ENCODE measurements at regions not wholly inside any gene's neighbourhood (a gene's known extent, or its start where the extent isn't known, plus 50 kb on each side); places are given as distances from the start of the nearest gene placed in this dataset.

- TF ChIP-seq CTCF (IDR thresholded peaks at IDR 0.05) = no peak
- Mint-ChIP-seq H3K4me1 (peaks cover 6% of the 10 kb centered on the region), H3K4me3 (no peak overlapping the region), H3K27ac (no peak overlapping the region), H3K9me3 (peaks cover 14% of the 10 kb centered on the region), H3K36me3 (ENCODE audit: low read depth) (no peaks in the 10 kb centered on the region), H3K27me3 (ENCODE audit: low read depth, poor library complexity) (no peaks in the 10 kb centered on the region)
- no peak for DNase-seq
Observed at GRCh38 chr14:44700694-44701093, 193.6 kb upstream of the FSCB start.

GRCh38 chr14:44700184-44700583 lies 193.1 kb upstream of the FSCB start:
- Mint-ChIP-seq H3K4me3 (no peak overlapping the region), H3K4me1 (peaks cover 6% of the 10 kb centered on the region), H3K27ac (no peak overlapping the region), H3K36me3 (ENCODE audit: low read depth) (no peaks in the 10 kb centered on the region), H3K27me3 (ENCODE audit: low read depth, poor library complexity) (no peaks in the 10 kb centered on the region), H3K9me3 (peaks cover 14% of the 10 kb centered on the region)
- DNase-seq = no peak
- no peak for TF ChIP-seq CTCF (IDR thresholded peaks at IDR 0.05)

GRCh38 chr14:44699391-44699790 lies 192.3 kb upstream of the FSCB start:
- TF ChIP-seq CTCF (IDR thresholded peaks at IDR 0.05) = no peak
- no peak for DNase-seq
- peaks cover 6% of the 10 kb centered on the region for H3K4me1 Mint-ChIP-seq
- H3K36me3 Mint-ChIP-seq (ENCODE audit: low read depth) = no peaks in the 10 kb centered on the region
- no peak overlapping the region for H3K27ac Mint-ChIP-seq
- no peaks in the 10 kb centered on the region for H3K27me3 Mint-ChIP-seq (ENCODE audit: low read depth, poor library complexity)
- H3K9me3 Mint-ChIP-seq = peaks cover 14% of the 10 kb centered on the region
- H3K4me3 Mint-ChIP-seq = no peak overlapping the region

GRCh38 chr14:44669496-44669895 lies 162.4 kb upstream of the FSCB start:
- Mint-ChIP-seq H3K4me3 (no peak overlapping the region), H3K4me1 (no peaks in the 10 kb centered on the region), H3K36me3 (ENCODE audit: low read depth) (no peaks in the 10 kb centered on the region), H3K27me3 (ENCODE audit: low read depth, poor library complexity) (peaks cover 7% of the 10 kb centered on the region), H3K9me3 (peaks cover 12% of the 10 kb centered on the region), H3K27ac (no peak overlapping the region)
- TF ChIP-seq CTCF (IDR thresholded peaks at IDR 0.05) = no peak
- DNase-seq = no peak

GRCh38 chr14:44663136-44663535 lies 156.1 kb upstream of the FSCB start:
- Mint-ChIP-seq H3K4me3 (no peak overlapping the region), H3K27me3 (ENCODE audit: low read depth, poor library complexity) (peaks cover 6% of the 10 kb centered on the region), H3K9me3 (no peaks in the 10 kb centered on the region), H3K4me1 (no peaks in the 10 kb centered on the region), H3K36me3 (ENCODE audit: low read depth) (no peaks in the 10 kb centered on the region), H3K27ac (no peak overlapping the region)
- DNase-seq = no peak
- TF ChIP-seq CTCF (IDR thresholded peaks at IDR 0.05) = no peak

GRCh38 chr14:44662250-44662891 lies 155.3 kb upstream of the FSCB start:
- TF ChIP-seq CTCF (IDR thresholded peaks at IDR 0.05) = no peak
- Mint-ChIP-seq H3K9me3 (no peaks in the 10 kb centered on the region), H3K4me1 (no peaks in the 10 kb centered on the region), H3K27me3 (ENCODE audit: low read depth, poor library complexity) (peaks cover 6% of the 10 kb centered on the region), H3K27ac (no peak overlapping the region), H3K36me3 (ENCODE audit: low read depth) (no peaks in the 10 kb centered on the region), H3K4me3 (no peak overlapping the region)
- DNase-seq = no peak

Data from nephron progenitor cell (in vitro differentiated cells).